Common myeloid progenitor, CD34-positive (primary cell): ENCODE measurements at regions not wholly inside any gene's neighbourhood (a gene's known extent, or its start where the extent isn't known, plus 50 kb on each side); places are given as distances from the start of the nearest gene placed in this dataset.

ENCODE experiments used
- CTCF ChIA-PET: fragments of 350-600 bp; sonication (Branson Sonifier 250); formaldehyde crosslinking; loops from one replicate; lab custom pipeline; 2021; ENCODE audit warnings: antibody characterized with exemption; lab: Charles Lee
- POLR2A ChIA-PET: fragments of 350-600 bp; sonication (Branson Sonifier 250); formaldehyde crosslinking; loops from one replicate; lab custom pipeline; 2021; ENCODE audit warnings: antibody characterized with exemption; lab: Charles Lee
- DNase-seq, 3 donors: peaks; one replicate each; pipeline versions ENCODE4 v3.0.0 to v3.0.0-alpha.2; 2013
- H3K27ac ChIP-seq, 2 experiments: 1 replicate in 1 of 2; 2 replicates in 1 of 2; pipeline ENCODE4 v1.7.0; 2013; ENCODE audit warnings: inconsistent platforms in 2 of 2, low read length in 2 of 2, mild to moderate bottlenecking in 2 of 2, low read depth in 1 of 2, moderate library complexity in 1 of 2; ENCODE audit not compliant: severe bottlenecking in 2 of 2, insufficient read depth in 1 of 2, poor library complexity in 1 of 2
- H3K27me3 ChIP-seq, 5 experiments: replicated peaks in 2 of 5; 1 replicate in 3 of 5; 2 replicates in 2 of 5; pipeline versions ENCODE4 v1.6.1 to v1.7.0; 2013; ENCODE audit warnings: low read length in 4 of 5, mild to moderate bottlenecking in 2 of 5, moderate library complexity in 2 of 5, inconsistent platforms in 1 of 5; ENCODE audit not compliant: insufficient read depth in 5 of 5, control insufficient read depth in 4 of 5
- H3K36me3 ChIP-seq, 4 experiments: 1 replicate in 2 of 4; 2 replicates in 2 of 4; pipeline versions ENCODE4 v1.6.1 to v1.7.0; 2013; ENCODE audit warnings: low read length in 3 of 4, control low read depth in 1 of 4, mild to moderate bottlenecking in 1 of 4; ENCODE audit not compliant: control insufficient read depth in 4 of 4, insufficient read depth in 4 of 4
- H3K4me1 ChIP-seq, 4 experiments: 1 replicate in 3 of 4; 2 replicates in 1 of 4; pipeline versions ENCODE4 v1.6.1 to v1.7.1; 2013; ENCODE audit warnings: low read length in 3 of 4, mild to moderate bottlenecking in 3 of 4, control low read depth in 1 of 4, inconsistent platforms in 1 of 4, moderate library complexity in 1 of 4; ENCODE audit not compliant: control insufficient read depth in 4 of 4, insufficient read depth in 4 of 4; ENCODE audit errors: control extremely low read depth in 1 of 4
- H3K4me3 ChIP-seq, 7 experiments: 1 replicate in 4 of 7; 2 replicates in 3 of 7; pipeline versions ENCODE4 v1.5.1 to v1.7.0; 2013; ENCODE audit warnings: mild to moderate bottlenecking in 7 of 7, low read length in 6 of 7, moderate library complexity in 6 of 7, inconsistent platforms in 2 of 7, low read depth in 2 of 7, control low read depth in 1 of 7; ENCODE audit not compliant: insufficient read depth in 4 of 7, control insufficient read depth in 1 of 7; ENCODE audit errors: extremely low read depth in 1 of 7
- H3K9me3 ChIP-seq, 5 experiments: 1 replicate in 4 of 5; 2 replicates in 1 of 5; pipeline versions ENCODE4 v1.6.1 to v1.7.1; 2013; ENCODE audit warnings: low read length in 4 of 5, mild to moderate bottlenecking in 2 of 5, inconsistent platforms in 1 of 5, low read depth in 1 of 5, moderate library complexity in 1 of 5; ENCODE audit not compliant: control insufficient read depth in 4 of 5, insufficient read depth in 2 of 5; ENCODE audit errors: control extremely low read depth in 1 of 5
- WGBS: methylation state at CpG from one replicate; pipeline ENCODE4 v1.1.5; 2013; ENCODE audit not compliant: insufficient coverage; 5-methylcytosine and 5-hydroxymethylcytosine counted together

DNA sequence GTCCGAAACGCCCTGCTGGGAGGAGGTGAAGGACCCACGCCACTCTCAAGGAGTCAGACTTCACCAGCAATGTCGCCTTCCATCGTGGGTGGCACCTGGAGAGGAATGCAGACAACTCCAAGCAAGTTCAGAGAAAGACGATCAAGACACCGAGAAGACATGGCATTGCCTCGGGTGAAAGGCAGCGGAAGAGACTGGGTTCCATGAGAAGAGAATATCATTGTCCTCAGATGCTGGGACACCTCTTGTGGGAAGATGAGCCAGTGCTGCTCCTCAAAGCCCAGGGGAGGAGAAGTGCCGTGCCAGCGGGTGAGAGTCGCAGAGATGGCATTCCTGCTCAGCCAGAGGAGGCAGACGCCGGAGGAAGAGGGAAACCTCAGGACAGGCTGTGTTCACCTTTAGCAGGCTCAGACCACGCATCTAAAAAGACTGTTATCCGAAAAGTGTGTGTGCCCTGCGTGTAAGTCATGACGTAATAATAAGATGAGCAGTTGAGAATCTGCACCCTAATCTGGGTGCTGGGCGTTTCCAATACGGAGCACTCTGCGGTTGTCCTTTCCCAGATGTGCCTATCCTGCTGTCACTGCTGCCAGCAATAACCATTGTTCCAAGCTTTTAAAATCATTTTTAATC is 144.6 kb upstream of the SPACA7 start:
- no peak for DNase-seq

DNA sequence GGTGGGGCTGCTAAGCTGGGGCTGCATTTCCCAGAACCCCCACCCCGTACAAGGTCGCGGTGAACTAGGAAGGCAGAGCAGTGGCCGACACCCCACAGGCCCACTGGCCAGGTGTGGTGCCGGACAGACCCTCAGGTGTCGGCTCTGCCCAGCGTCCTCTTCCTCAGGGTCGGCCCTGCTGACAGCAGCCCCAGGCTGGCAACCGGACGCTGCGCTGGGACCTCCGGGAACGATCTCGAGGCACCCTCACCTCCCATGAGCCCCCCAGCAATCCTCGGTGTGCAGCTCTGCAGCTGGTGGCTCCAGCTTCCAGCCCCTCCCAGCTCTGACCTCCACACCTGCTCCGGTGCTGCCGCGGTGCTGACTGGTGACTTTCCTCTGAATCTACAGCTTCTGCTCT is 142.9 kb upstream of the SPACA7 start:
- ChIA-PET CTCF (no interaction called here), POLR2A (no interaction called here)
- whole genome bisulfite sequencing: 86% methylated on average over 14 of the region's 18 CpGs
- H3K27me3 ChIP-seq: peaks cover 0 to 11% (median 5%) of the 10 kb centered on the region in 5 experiments
- H3K4me1 ChIP-seq: no peaks in the 10 kb centered on the region
- no peaks in the 10 kb centered on the region for H3K9me3 ChIP-seq
- H3K27ac ChIP-seq: no peak overlapping the region
- DNase-seq: no peak
- H3K4me3 ChIP-seq: no peak overlapping the region
- H3K36me3 ChIP-seq: no peaks in the 10 kb centered on the region

More for the DNA sequence above, 144.6 kb upstream of the SPACA7 start:
- 93% methylated on average over 21 of the region's 21 CpGs for WGBS
- POLR2A ChIA-PET: no interaction called here
- Histone ChIP-seq H3K4me1 (no peaks in the 10 kb centered on the region), H3K36me3 (no peaks in the 10 kb centered on the region), H3K27ac (no peak overlapping the region), H3K4me3 (no peak overlapping the region), H3K9me3 (no peaks in the 10 kb centered on the region), H3K27me3 (peaks cover 0 to 13% (median 5%) of the 10 kb centered on the region in 5 experiments)
- CTCF ChIA-PET: no interaction called here

DNA sequence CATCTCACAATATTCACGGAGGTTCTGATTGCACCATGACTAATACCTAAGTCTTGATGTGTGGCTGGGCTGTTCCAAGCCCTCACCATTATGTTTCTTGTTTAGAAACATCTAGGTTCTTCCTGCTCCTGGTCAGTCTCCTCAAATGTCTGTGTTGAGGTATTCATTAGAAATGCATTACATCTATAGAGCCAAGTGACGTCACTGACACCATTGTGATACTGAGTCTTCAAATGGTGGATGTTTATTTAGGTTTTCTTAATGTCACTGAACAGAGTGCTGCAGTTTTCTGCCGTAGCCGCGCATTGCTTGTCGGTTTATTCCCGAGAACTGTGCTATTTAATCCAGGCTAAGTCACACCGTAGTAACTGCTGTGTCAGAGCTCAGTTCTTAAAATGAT is 142.4 kb upstream of the SPACA7 start:
- Histone ChIP-seq H3K27me3 (peaks cover 0 to 11% (median 5%) of the 10 kb centered on the region in 5 experiments), H3K36me3 (no peaks in the 10 kb centered on the region), H3K4me1 (no peaks in the 10 kb centered on the region), H3K9me3 (no peaks in the 10 kb centered on the region), H3K27ac (no peak overlapping the region), H3K4me3 (no peak overlapping the region)
- ChIA-PET CTCF (no interaction called here), POLR2A (no interaction called here)
- WGBS: 93% methylated on average over 8 of the region's 8 CpGs
- DNase-seq: no peak

DNA sequence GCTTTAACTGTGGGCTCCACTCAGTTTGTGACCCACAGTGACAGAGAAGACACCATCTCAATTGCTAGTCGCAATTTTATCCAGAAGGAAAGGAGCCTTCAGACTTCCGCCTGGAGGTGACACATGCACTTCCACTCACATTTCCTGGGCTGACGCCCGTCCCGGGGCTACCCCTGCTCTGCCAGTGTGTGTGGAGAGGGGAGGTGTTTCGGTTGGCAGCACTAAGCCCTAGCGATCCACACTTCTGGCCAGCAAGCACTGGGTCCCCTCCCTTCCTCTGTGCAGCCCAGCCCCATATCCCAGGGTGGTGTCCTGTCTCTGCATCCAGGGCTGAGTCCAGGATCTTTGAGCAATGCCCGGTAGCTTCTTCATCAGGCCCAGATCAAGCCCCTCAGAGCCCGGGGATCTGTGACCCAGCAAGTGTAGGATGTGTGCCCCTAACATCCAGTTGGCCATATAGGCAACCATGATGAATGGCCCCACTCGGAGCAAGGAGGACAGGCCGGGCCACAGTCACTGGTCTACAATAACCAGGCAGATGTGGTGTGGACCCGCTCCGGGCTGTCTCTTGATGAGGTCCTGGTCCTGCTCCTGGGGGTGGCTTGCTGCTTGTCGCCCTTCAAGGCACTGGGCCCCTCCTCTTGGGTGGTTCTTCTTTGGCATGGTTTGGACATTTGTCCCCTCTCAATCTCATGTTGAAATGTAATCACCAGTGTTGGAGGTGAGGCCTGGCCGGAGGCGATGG is 141.9 kb upstream of the SPACA7 start:
- CTCF ChIA-PET: no interaction called here
- WGBS: 83% methylated on average over 13 of the region's 16 CpGs
- Histone ChIP-seq H3K27ac (no peak overlapping the region), H3K9me3 (no peaks in the 10 kb centered on the region), H3K4me1 (no peaks in the 10 kb centered on the region), H3K4me3 (no peak overlapping the region), H3K36me3 (no peaks in the 10 kb centered on the region), H3K27me3 (peaks cover 0 to 11% (median 5%) of the 10 kb centered on the region in 5 experiments)
- POLR2A ChIA-PET: no interaction called here
- DNase-seq: no peak

DNA sequence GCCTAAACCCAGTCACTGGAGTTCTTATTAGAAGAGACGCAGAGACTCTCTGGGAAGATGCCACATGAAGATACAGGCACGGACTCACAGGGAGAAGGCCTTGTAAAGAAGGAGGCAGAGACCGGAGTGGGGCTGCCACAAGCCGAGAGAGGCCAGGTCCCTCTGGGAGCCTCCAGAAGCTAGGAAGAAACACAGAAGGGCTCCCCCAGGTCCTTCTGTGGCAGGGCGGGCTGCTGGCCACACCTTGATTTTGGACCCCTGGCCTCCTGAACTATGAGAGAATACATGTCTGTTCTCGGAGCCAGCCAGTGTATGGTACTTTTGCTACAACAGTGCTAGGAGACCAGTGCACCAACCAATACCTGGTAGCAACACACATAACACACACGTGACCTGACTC is 140.1 kb upstream of the SPACA7 start:
- ChIA-PET POLR2A (no interaction called here), CTCF (no interaction called here)
- DNase-seq: no peak
- 93% methylated on average over 7 of the region's 7 CpGs for WGBS
- H3K27me3 ChIP-seq: peaks cover 0 to 5% (median 2%) of the 10 kb centered on the region in 5 experiments
- H3K4me1 ChIP-seq: no peaks in the 10 kb centered on the region
- H3K9me3 ChIP-seq: no peaks in the 10 kb centered on the region
- no peak overlapping the region for H3K4me3 ChIP-seq
- H3K36me3 ChIP-seq: no peaks in the 10 kb centered on the region
- no peak overlapping the region for H3K27ac ChIP-seq

DNA sequence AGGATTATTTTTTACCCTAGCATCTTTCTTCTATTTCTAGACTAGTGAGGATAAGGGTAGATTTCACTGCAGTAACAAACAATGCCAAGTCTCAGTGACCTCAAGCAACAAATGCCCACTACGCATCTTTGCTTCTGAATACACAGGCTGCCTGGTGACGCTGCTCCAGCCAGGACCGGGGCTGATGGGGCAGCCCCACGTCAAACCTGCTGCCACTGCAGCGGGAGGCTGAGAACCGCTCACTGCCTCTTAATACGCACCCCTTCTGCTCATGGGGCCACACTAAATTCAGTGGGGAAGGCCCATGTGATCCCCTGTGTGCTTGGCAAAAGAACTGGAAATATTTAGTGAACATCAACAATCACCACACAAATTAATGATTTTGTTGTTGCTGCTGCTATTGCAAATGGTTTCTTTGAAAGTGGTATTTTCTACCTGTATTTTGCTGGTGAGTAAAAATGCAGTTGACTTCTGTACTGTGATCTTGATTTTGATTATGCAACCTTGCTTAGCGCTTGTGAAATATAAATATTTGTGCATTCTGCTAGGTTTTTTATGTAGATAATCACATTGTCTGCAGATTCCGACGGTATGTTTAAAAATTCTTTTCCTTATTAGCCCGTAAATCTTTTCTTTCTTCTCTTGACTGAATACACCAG is 139.5 kb upstream of the SPACA7 start:
- CTCF ChIA-PET: no interaction called here
- Histone ChIP-seq H3K27ac (no peak overlapping the region), H3K27me3 (peaks cover 0 to 4% (median 2%) of the 10 kb centered on the region in 5 experiments), H3K9me3 (no peaks in the 10 kb centered on the region), H3K4me1 (no peaks in the 10 kb centered on the region), H3K4me3 (no peak overlapping the region), H3K36me3 (no peaks in the 10 kb centered on the region)
- POLR2A ChIA-PET: no interaction called here
- WGBS: 98% methylated on average over 10 of the region's 11 CpGs
- no peak for DNase-seq

DNA sequence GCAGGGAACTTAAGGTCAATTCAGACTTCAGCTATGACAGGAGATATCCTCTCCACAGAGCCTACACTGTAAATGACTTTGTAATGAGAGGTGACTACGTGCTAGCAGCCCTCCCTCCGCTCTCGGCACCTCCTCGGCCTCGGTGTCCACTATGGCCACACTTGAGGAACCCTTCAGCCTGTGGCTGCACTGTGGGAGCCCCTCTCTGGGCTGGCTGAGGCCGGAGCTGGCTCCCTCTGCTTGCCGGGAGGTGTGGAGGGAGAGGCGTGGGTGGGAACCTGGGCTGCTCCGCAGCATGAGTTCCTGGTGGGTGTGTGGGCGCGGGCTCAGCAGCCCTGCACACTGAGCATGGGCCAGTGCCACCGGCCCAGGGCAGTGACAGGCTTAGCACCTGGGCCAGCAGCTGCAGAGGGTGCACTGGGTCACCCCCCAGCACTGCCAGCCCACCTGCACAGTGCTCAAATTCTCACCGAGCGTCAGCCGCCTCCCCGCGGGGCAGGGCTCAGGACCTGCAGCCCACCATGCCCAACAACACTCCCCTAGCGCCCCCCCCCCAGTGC is 137.6 kb upstream of the SPACA7 start:
- POLR2A ChIA-PET: no interaction called here
- DNase-seq: no peak
- 90% methylated on average over 10 of the region's 18 CpGs for WGBS
- Histone ChIP-seq H3K4me3 (no peak overlapping the region), H3K27me3 (peaks cover 0 to 6% (median 2%) of the 10 kb centered on the region in 5 experiments), H3K27ac (no peak overlapping the region), H3K36me3 (no peaks in the 10 kb centered on the region), H3K9me3 (no peaks in the 10 kb centered on the region), H3K4me1 (no peaks in the 10 kb centered on the region)
- CTCF ChIA-PET: no interaction called here
